ENCODE measurements at regions not wholly inside any gene's neighbourhood (a gene's known extent, or its start where the extent isn't known, plus 50 kb on each side); places are given as distances from the start of the nearest gene placed in this dataset.

DNA sequence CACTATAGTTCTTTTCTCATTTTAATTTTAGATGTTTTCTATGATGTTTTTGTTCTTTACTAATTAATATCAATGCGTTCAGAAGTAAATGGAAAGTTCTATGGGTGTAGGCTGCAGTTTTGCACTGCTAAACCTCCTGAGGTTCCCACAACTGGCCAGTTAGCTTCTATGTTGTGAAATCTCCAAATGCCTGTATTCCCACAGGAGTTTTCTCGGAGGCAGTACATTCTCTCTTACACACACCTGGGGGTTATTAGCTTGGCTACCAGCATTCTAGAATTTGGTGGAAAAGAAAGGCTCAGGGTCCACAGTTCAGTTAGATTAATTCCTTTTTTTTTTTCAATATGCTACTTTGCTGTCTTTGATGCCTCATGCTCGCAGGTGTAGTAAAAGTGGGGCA, 216.9 kb upstream of the NRIP1 start:
- TF ChIP-seq, protein P1, sequence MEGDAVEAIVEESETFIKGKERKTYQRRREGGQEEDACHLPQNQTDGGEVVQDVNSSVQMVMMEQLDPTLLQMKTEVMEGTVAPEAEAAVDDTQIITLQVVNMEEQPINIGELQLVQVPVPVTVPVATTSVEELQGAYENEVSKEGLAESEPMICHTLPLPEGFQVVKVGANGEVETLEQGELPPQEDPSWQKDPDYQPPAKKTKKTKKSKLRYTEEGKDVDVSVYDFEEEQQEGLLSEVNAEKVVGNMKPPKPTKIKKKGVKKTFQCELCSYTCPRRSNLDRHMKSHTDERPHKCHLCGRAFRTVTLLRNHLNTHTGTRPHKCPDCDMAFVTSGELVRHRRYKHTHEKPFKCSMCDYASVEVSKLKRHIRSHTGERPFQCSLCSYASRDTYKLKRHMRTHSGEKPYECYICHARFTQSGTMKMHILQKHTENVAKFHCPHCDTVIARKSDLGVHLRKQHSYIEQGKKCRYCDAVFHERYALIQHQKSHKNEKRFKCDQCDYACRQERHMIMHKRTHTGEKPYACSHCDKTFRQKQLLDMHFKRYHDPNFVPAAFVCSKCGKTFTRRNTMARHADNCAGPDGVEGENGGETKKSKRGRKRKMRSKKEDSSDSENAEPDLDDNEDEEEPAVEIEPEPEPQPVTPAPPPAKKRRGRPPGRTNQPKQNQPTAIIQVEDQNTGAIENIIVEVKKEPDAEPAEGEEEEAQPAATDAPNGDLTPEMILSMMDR (conservative IDR thresholded peaks at IDR 0.05; ENCODE audit: low read length) = no peak
- TF ChIP-seq EZH2phosphoT487 (IDR thresholded peaks at IDR 0.05; ENCODE audit: borderline replicate concordance) = no peak
